Fibroblast of lung (primary cell): ENCODE measurements at regions not wholly inside any gene's neighbourhood (a gene's known extent, or its start where the extent isn't known, plus 50 kb on each side); places are given as distances from the start of the nearest gene placed in this dataset.

Experiments
- EZH2 ChIP-seq: IDR thresholded peaks from 2 replicates; pipeline ENCODE4 v1.5.1; 2012; ENCODE audit warnings: low read length, control low read depth, mild to moderate bottlenecking; ENCODE audit errors: missing control alignments
- TF ChIP-seq, protein P1 (sequence below), 2 donors: IDR thresholded peaks in 1 of 2; conservative IDR thresholded peaks in 1 of 2; 1 replicate in 1 of 2; 2 replicates in 1 of 2; pipeline ENCODE4 v1.5.1; 2011 to 2012; ENCODE audit warnings: low read length in 2 of 2, control low read depth in 1 of 2, inconsistent platforms in 1 of 2, low read depth in 1 of 2, mild to moderate bottlenecking in 1 of 2

DNA sequence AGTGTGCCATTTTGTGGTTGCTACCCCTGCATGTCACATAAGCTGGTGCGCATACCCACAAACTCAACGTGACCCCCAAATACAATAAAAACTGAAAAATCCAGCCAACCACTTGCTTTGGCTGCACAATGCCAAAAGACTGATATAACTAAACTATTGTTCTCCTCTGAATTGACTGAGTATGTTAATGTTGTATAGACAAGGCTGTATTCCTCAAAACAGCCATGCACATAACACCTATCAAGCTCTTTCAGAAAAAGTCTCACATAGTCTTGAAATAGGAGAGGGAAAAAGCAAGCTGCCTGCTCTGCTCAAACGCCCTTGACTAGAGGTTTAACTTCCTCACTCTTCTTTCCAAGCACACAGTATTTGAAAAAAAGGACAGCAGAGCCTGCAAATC lies 126.4 kb upstream of the NOCT start:
- TF ChIP-seq, protein P1, sequence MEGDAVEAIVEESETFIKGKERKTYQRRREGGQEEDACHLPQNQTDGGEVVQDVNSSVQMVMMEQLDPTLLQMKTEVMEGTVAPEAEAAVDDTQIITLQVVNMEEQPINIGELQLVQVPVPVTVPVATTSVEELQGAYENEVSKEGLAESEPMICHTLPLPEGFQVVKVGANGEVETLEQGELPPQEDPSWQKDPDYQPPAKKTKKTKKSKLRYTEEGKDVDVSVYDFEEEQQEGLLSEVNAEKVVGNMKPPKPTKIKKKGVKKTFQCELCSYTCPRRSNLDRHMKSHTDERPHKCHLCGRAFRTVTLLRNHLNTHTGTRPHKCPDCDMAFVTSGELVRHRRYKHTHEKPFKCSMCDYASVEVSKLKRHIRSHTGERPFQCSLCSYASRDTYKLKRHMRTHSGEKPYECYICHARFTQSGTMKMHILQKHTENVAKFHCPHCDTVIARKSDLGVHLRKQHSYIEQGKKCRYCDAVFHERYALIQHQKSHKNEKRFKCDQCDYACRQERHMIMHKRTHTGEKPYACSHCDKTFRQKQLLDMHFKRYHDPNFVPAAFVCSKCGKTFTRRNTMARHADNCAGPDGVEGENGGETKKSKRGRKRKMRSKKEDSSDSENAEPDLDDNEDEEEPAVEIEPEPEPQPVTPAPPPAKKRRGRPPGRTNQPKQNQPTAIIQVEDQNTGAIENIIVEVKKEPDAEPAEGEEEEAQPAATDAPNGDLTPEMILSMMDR (conservative IDR thresholded peaks at IDR 0.05 in 1 of 2, IDR thresholded peaks at IDR 0.05 in 1 of 2; ENCODE audit: low read depth in 1 of 2, low read length in 2 of 2) = no peak
- TF ChIP-seq EZH2 = no peak
